A673 (cell line): ENCODE measurements at regions not wholly inside any gene's neighbourhood (a gene's known extent, or its start where the extent isn't known, plus 50 kb on each side); places are given as distances from the start of the nearest gene placed in this dataset.

Source experiments
- CTCF ChIP-seq: fragments of 300-800, 200-600 bp; sonication (generic); conservative IDR thresholded peaks from 2 replicates; pipeline ENCODE4 v1.5.1; 2017; ENCODE audit warnings: low read depth, mild to moderate bottlenecking, antibody characterized with exemption, low read length, moderate library complexity, mixed read lengths
- EZH2 ChIP-seq: fragments of 200-600 bp; sonication (generic); IDR thresholded peaks from 2 replicates; pipeline ENCODE4 v1.6.1; 2017; ENCODE audit warnings: borderline replicate concordance, low read depth, mild to moderate bottlenecking, mixed read lengths, antibody characterized with exemption, low read length; ENCODE audit not compliant: poor library complexity, severe bottlenecking

- TF ChIP-seq CTCF (no peak), EZH2 (no peak)
These were observed 201.1 kb downstream of the LRIG3 start for GRCh38 chr12:58719161-58719560.
